Ectodermal cell (in vitro differentiated cells): ENCODE measurements at regions not wholly inside any gene's neighbourhood (a gene's known extent, or its start where the extent isn't known, plus 50 kb on each side); places are given as distances from the start of the nearest gene placed in this dataset.

Experiments
- H3K27ac ChIP-seq: 2 replicates; pipeline ENCODE4 v1.7.0; 2013; ENCODE audit warnings: mild to moderate bottlenecking, low read depth, low read length; ENCODE audit not compliant: insufficient read depth, poor library complexity, severe bottlenecking
- H3K27me3 ChIP-seq: 2 replicates; pipeline ENCODE4 v1.7.0; 2013; ENCODE audit warnings: mild to moderate bottlenecking, low read length; ENCODE audit not compliant: insufficient read depth, control insufficient read depth, poor library complexity, severe bottlenecking
- H3K36me3 ChIP-seq: one replicate; pipeline ENCODE4 v1.7.0; 2013; ENCODE audit warnings: low read length; ENCODE audit not compliant: control insufficient read depth, insufficient read depth
- H3K4me1 ChIP-seq: one replicate; pipeline ENCODE4 v1.7.0; 2013; ENCODE audit warnings: low read length; ENCODE audit not compliant: control insufficient read depth, insufficient read depth
- H3K4me3 ChIP-seq: 2 replicates; pipeline ENCODE4 v1.7.0; 2013; ENCODE audit warnings: low read depth, low read length, control low read depth; ENCODE audit not compliant: insufficient read depth
- H3K9me3 ChIP-seq: 2 replicates; pipeline ENCODE4 v1.7.0; 2013; ENCODE audit warnings: mild to moderate bottlenecking, low read length, moderate library complexity; ENCODE audit not compliant: control insufficient read depth
- WGBS, 2 experiments: methylation state at CpG; one replicate each; pipeline ENCODE4 v1.1.7; 2013; ENCODE audit warnings: missing lambda C conversion rate in 2 of 2; 5-methylcytosine and 5-hydroxymethylcytosine counted together

GRCh38 chr10:28781296-28781695, 104.0 kb downstream of the BAMBI start:
- Histone ChIP-seq H3K27ac (no peak overlapping the region), H3K36me3 (no peaks in the 10 kb centered on the region), H3K4me3 (no peak overlapping the region), H3K27me3 (peaks cover 34% of the 10 kb centered on the region), H3K4me1 (peaks cover 10% of the 10 kb centered on the region), H3K9me3 (no peaks in the 10 kb centered on the region)
- WGBS, 2 experiments = 90 to 97% methylated on average over 3 to 4 of the region's 5 CpGs

GRCh38 chr10:28783087-28783486, 105.8 kb downstream of the BAMBI start:
- Histone ChIP-seq H3K4me1 (peaks cover 10% of the 10 kb centered on the region), H3K27ac (no peak overlapping the region), H3K27me3 (peaks cover 25% of the 10 kb centered on the region), H3K9me3 (no peaks in the 10 kb centered on the region), H3K36me3 (no peaks in the 10 kb centered on the region), H3K4me3 (no peak overlapping the region)
- WGBS, 2 experiments = 63 to 64% methylated on average over 5 of the region's 5 CpGs

- Histone ChIP-seq H3K4me3 (no peak overlapping the region), H3K36me3 (no peaks in the 10 kb centered on the region), H3K27me3 (peaks cover 17% of the 10 kb centered on the region), H3K9me3 (no peaks in the 10 kb centered on the region), H3K27ac (no peak overlapping the region), H3K4me1 (peaks cover 10% of the 10 kb centered on the region)
- 44 to 50% methylated on average over 5 of the region's 5 CpGs for WGBS, 2 experiments
Observed at GRCh38 chr10:28785018-28785417, 107.7 kb downstream of the BAMBI start.

- peaks cover 16% of the 10 kb centered on the region for H3K27me3 ChIP-seq
- 92 to 97% methylated on average over 2 of the region's 2 CpGs for WGBS, 2 experiments
Observed at GRCh38 chr10:28788252-28788651, 110.9 kb downstream of the BAMBI start.

GRCh38 chr10:28788762-28789161, 111.4 kb downstream of the BAMBI start:
- Histone ChIP-seq H3K27me3 (peaks cover 16% of the 10 kb centered on the region), H3K27ac (no peak overlapping the region), H3K4me1 (peaks cover 10% of the 10 kb centered on the region), H3K36me3 (no peaks in the 10 kb centered on the region), H3K9me3 (no peaks in the 10 kb centered on the region), H3K4me3 (no peak overlapping the region)
- WGBS, 2 experiments = 95 to 97% methylated on average over 5 of the region's 5 CpGs

More at GRCh38 chr10:28788252-28788651, 110.9 kb downstream of the BAMBI start:
- H3K4me1 ChIP-seq = peaks cover 10% of the 10 kb centered on the region
- no peaks in the 10 kb centered on the region for H3K9me3 ChIP-seq
- H3K27ac ChIP-seq = no peak overlapping the region
- no peak overlapping the region for H3K4me3 ChIP-seq
- H3K36me3 ChIP-seq = no peaks in the 10 kb centered on the region

- Histone ChIP-seq H3K4me1 (peaks cover 4% of the 10 kb centered on the region), H3K9me3 (no peaks in the 10 kb centered on the region), H3K4me3 (no peak overlapping the region), H3K27ac (no peak overlapping the region), H3K27me3 (peaks cover 13% of the 10 kb centered on the region), H3K36me3 (no peaks in the 10 kb centered on the region)
- WGBS, 2 experiments = 88 to 90% methylated on average over 8 of the region's 8 CpGs
Observed at GRCh38 chr10:28790146-28790545, 112.8 kb downstream of the BAMBI start.

GRCh38 chr10:28793482-28793881, 116.2 kb downstream of the BAMBI start:
- Histone ChIP-seq H3K4me3 (no peak overlapping the region), H3K27me3 (peaks cover 3% of the 10 kb centered on the region), H3K4me1 (no peaks in the 10 kb centered on the region), H3K9me3 (no peaks in the 10 kb centered on the region), H3K36me3 (no peaks in the 10 kb centered on the region), H3K27ac (no peak overlapping the region)
- WGBS, 2 experiments = 63 to 65% methylated on average over 3 of the region's 3 CpGs

GRCh38 chr10:28794986-28795385, 117.7 kb downstream of the BAMBI start:
- WGBS, 2 experiments = 95 to 100% methylated on average over 3 of the region's 3 CpGs
- Histone ChIP-seq H3K27me3 (peaks cover 3% of the 10 kb centered on the region), H3K4me1 (peaks cover 2% of the 10 kb centered on the region), H3K9me3 (no peaks in the 10 kb centered on the region), H3K36me3 (no peaks in the 10 kb centered on the region), H3K4me3 (no peak overlapping the region), H3K27ac (no peak overlapping the region)

GRCh38 chr10:28796606-28797512, 119.5 kb downstream of the BAMBI start:
- no peak overlapping the region for H3K4me3 ChIP-seq
- H3K27ac ChIP-seq = no peak overlapping the region
- WGBS, 2 experiments = 93% methylated on average over 23 of the region's 23 CpGs
- H3K9me3 ChIP-seq = no peaks in the 10 kb centered on the region
- H3K27me3 ChIP-seq = no peaks in the 10 kb centered on the region
- H3K36me3 ChIP-seq = no peaks in the 10 kb centered on the region
- peaks cover 3% of the 10 kb centered on the region for H3K4me1 ChIP-seq

- Histone ChIP-seq H3K4me3 (no peak overlapping the region), H3K27me3 (no peaks in the 10 kb centered on the region), H3K9me3 (no peaks in the 10 kb centered on the region), H3K4me1 (peaks cover 3% of the 10 kb centered on the region), H3K27ac (no peak overlapping the region), H3K36me3 (no peaks in the 10 kb centered on the region)
- WGBS, 2 experiments = 65 to 71% methylated on average over 2 of the region's 2 CpGs
Observed at GRCh38 chr10:28797904-28798371, 120.6 kb downstream of the BAMBI start.
